Gastrocnemius medialis (tissue), 4 donors: ENCODE measurements at regions not wholly inside any gene's neighbourhood (a gene's known extent, or its start where the extent isn't known, plus 50 kb on each side); places are given as distances from the start of the nearest gene placed in this dataset.

ENCODE experiments used
- CTCF ChIP-seq, 5 experiments: fragments of 450-650 bp in 3 of 5; fragments of 200-600 bp in 2 of 5; sonication (generic) in 2 of 5; IDR thresholded peaks in 4 of 5; conservative IDR thresholded peaks in 1 of 5; 1 replicate in 4 of 5; 2 replicates in 1 of 5; pipeline ENCODE4 v1.5.1; 2016 to 2019; ENCODE audit warnings: antibody characterized with exemption in 5 of 5, mild to moderate bottlenecking in 3 of 5, moderate library complexity in 3 of 5
- POLR2A ChIP-seq, 2 donors: fragments of 450-650 bp; IDR thresholded peaks; one replicate each; pipeline ENCODE4 v1.6.1; 2017; ENCODE audit warnings: antibody characterized with exemption in 2 of 2, mild to moderate bottlenecking in 2 of 2, moderate library complexity in 2 of 2

GRCh38 chr11:34830648-34831047 lies 85.5 kb downstream of the APIP start:
- no peak for TF ChIP-seq POLR2A (IDR thresholded peaks at IDR 0.05)
- no peak for TF ChIP-seq CTCF (IDR thresholded peaks at IDR 0.05 in 4 of 5, conservative IDR thresholded peaks at IDR 0.05 in 1 of 5)
